Spinal cord (tissue), 9 donors: ENCODE measurements at regions not wholly inside any gene's neighbourhood (a gene's known extent, or its start where the extent isn't known, plus 50 kb on each side); places are given as distances from the start of the nearest gene placed in this dataset.

Source experiments
- DNase-seq, 6 donors: peaks; one replicate each; pipeline versions ENCODE4 v3.0.0 to v3.0.0-alpha.2; 2013 to 2015; ENCODE audit warnings: low spot score in 6 of 6, low read depth in 4 of 6
- H3K27ac ChIP-seq: one replicate; pipeline ENCODE4 v1.5.1; 2013; ENCODE audit warnings: low read depth, low read length, control low read depth
- H3K27me3 ChIP-seq: one replicate; pipeline ENCODE4 v1.6.1; 2013; ENCODE audit warnings: low read length; ENCODE audit not compliant: control insufficient read depth, insufficient read depth
- H3K36me3 ChIP-seq: one replicate; pipeline ENCODE4 v1.6.1; 2013; ENCODE audit warnings: low read length; ENCODE audit not compliant: control insufficient read depth, insufficient read depth
- H3K4me1 ChIP-seq: one replicate; pipeline ENCODE4 v1.6.1; 2013; ENCODE audit warnings: low read length; ENCODE audit not compliant: control insufficient read depth, insufficient read depth
- H3K4me3 ChIP-seq: one replicate; pipeline ENCODE4 v1.5.1; 2013; ENCODE audit warnings: low read depth, low read length, control low read depth
- H3K9me3 ChIP-seq: one replicate; pipeline ENCODE4 v1.6.1; 2013; ENCODE audit warnings: low read length; ENCODE audit not compliant: control insufficient read depth, insufficient read depth
- WGBS: methylation state at CpG from one replicate; pipeline ENCODE4 v1.1.5; 2013; ENCODE audit warnings: missing lambda C conversion rate; ENCODE audit not compliant: insufficient coverage; 5-methylcytosine and 5-hydroxymethylcytosine counted together
- donor health status: healthy.

- no peak overlapping the region for H3K4me3 ChIP-seq
- no peak for DNase-seq
- H3K4me1 ChIP-seq, result no peaks in the 10 kb centered on the region
- peaks cover 1% of the 10 kb centered on the region for H3K9me3 ChIP-seq
- no peaks in the 10 kb centered on the region for H3K36me3 ChIP-seq
- no peaks in the 10 kb centered on the region for H3K27me3 ChIP-seq
- no peak overlapping the region for H3K27ac ChIP-seq
- WGBS, result no CpG with 5 or more reads among the region's 3 CpGs
Measured at GRCh38 chr2:164323978-164324377, 297.3 kb downstream of the GRB14 start.

- DNase-seq, result peak in 2 of 6 donors; percentile 24 to 40
- WGBS, result 53% methylated on average over 3 of the region's 4 CpGs
- Histone ChIP-seq H3K27ac (no peak overlapping the region), H3K4me3 (no peak overlapping the region), H3K9me3 (no peaks in the 10 kb centered on the region), H3K36me3 (no peaks in the 10 kb centered on the region), H3K27me3 (no peaks in the 10 kb centered on the region), H3K4me1 (no peaks in the 10 kb centered on the region)
Measured at GRCh38 chr2:164314148-164314547, 307.1 kb downstream of the GRB14 start.

- no peak for DNase-seq
- H3K27me3 ChIP-seq, result no peaks in the 10 kb centered on the region
- H3K36me3 ChIP-seq, result no peaks in the 10 kb centered on the region
- H3K27ac ChIP-seq, result no peak overlapping the region
- H3K4me3 ChIP-seq, result no peak overlapping the region
- no peaks in the 10 kb centered on the region for H3K9me3 ChIP-seq
- no peaks in the 10 kb centered on the region for H3K4me1 ChIP-seq
- no CpG with 5 or more reads among the region's 2 CpGs for WGBS
Measured at GRCh38 chr2:164306872-164307271, 314.4 kb downstream of the GRB14 start.

GRCh38 chr2:164302786-164303185 lies 318.5 kb downstream of the GRB14 start:
- Histone ChIP-seq H3K36me3 (no peaks in the 10 kb centered on the region), H3K4me1 (no peaks in the 10 kb centered on the region), H3K4me3 (no peak overlapping the region), H3K9me3 (no peaks in the 10 kb centered on the region), H3K27ac (no peak overlapping the region), H3K27me3 (no peaks in the 10 kb centered on the region)
- peak in 2 of 6 donors; percentile 1 to 11 for DNase-seq
- no CpG with 5 or more reads among the region's 4 CpGs for WGBS

- 100% methylated on average over 1 of the region's 4 CpGs for WGBS
Measured at GRCh38 chr2:164288235-164288634, 333.0 kb downstream of the GRB14 start.

GRCh38 chr2:164287056-164287455 lies 334.2 kb downstream of the GRB14 start:
- Histone ChIP-seq H3K27me3 (no peaks in the 10 kb centered on the region), H3K9me3 (no peaks in the 10 kb centered on the region), H3K4me3 (no peak overlapping the region), H3K27ac (no peak overlapping the region), H3K4me1 (no peaks in the 10 kb centered on the region), H3K36me3 (no peaks in the 10 kb centered on the region)
- no CpG with 5 or more reads among the region's 2 CpGs for WGBS
- DNase-seq, result peak in 2 of 6 donors; percentile 58 to 72

More at GRCh38 chr2:164288235-164288634, 333.0 kb downstream of the GRB14 start:
- no peaks in the 10 kb centered on the region for H3K36me3 ChIP-seq
- H3K27ac ChIP-seq, result no peak overlapping the region
- H3K9me3 ChIP-seq, result peaks cover 2% of the 10 kb centered on the region
- H3K4me1 ChIP-seq, result no peaks in the 10 kb centered on the region
- H3K4me3 ChIP-seq, result no peak overlapping the region
- no peak for DNase-seq
- no peaks in the 10 kb centered on the region for H3K27me3 ChIP-seq

GRCh38 chr2:164285576-164285975 lies 335.7 kb downstream of the GRB14 start:
- no peaks in the 10 kb centered on the region for H3K36me3 ChIP-seq
- H3K9me3 ChIP-seq, result no peaks in the 10 kb centered on the region
- H3K27me3 ChIP-seq, result no peaks in the 10 kb centered on the region
- no peak overlapping the region for H3K4me3 ChIP-seq
- DNase-seq, result peak in 1 of 6 donors; percentile 77
- no peak overlapping the region for H3K27ac ChIP-seq
- WGBS, result no CpG with 5 or more reads among the region's 2 CpGs
- H3K4me1 ChIP-seq, result no peaks in the 10 kb centered on the region

- no CpG with 5 or more reads among the region's 1 CpG for WGBS
- H3K9me3 ChIP-seq, result peaks cover 2% of the 10 kb centered on the region
- H3K4me3 ChIP-seq, result no peak overlapping the region
- no peak for DNase-seq
- H3K4me1 ChIP-seq, result no peaks in the 10 kb centered on the region
- no peaks in the 10 kb centered on the region for H3K36me3 ChIP-seq
- no peak overlapping the region for H3K27ac ChIP-seq
- H3K27me3 ChIP-seq, result no peaks in the 10 kb centered on the region
Measured at GRCh38 chr2:164281896-164282295, 339.4 kb downstream of the GRB14 start.

- no peak for DNase-seq
- Histone ChIP-seq H3K9me3 (peaks cover 2% of the 10 kb centered on the region), H3K27me3 (no peaks in the 10 kb centered on the region), H3K4me3 (no peak overlapping the region), H3K36me3 (no peaks in the 10 kb centered on the region), H3K27ac (no peak overlapping the region), H3K4me1 (no peaks in the 10 kb centered on the region)
Measured at GRCh38 chr2:164275659-164276058, 345.6 kb downstream of the GRB14 start.

- no peak overlapping the region for H3K4me3 ChIP-seq
- DNase-seq, result no peak
- H3K9me3 ChIP-seq, result no peaks in the 10 kb centered on the region
- H3K36me3 ChIP-seq, result no peaks in the 10 kb centered on the region
- WGBS, result 100% methylated on average over 2 of the region's 2 CpGs
- H3K27me3 ChIP-seq, result no peaks in the 10 kb centered on the region
- H3K4me1 ChIP-seq, result no peaks in the 10 kb centered on the region
- no peak overlapping the region for H3K27ac ChIP-seq
Measured at GRCh38 chr2:164260506-164260905, 360.8 kb downstream of the GRB14 start.
